Sigmoid colon (tissue), 6 donors: ENCODE measurements at regions not wholly inside any gene's neighbourhood (a gene's known extent, or its start where the extent isn't known, plus 50 kb on each side); places are given as distances from the start of the nearest gene placed in this dataset.
"Not testable (repeated sequence)": the region's sequence is repeated elsewhere in the genome, so short reads cannot be mapped to it uniquely, and the experiment has no call there.

ENCODE experiments used
- DNase-seq: peaks from one replicate; pipeline ENCODE4 v3.0.0-alpha.2; 2019
- H3K27ac ChIP-seq, 4 donors: fragments of 200-600 bp; sonication (generic); one replicate each; pipeline ENCODE4 v1.5.1; 2016 to 2019; ENCODE audit warnings: mild to moderate bottlenecking in 1 of 4
- H3K27me3 ChIP-seq, 3 donors: fragments of 200-600 bp; sonication (generic); one replicate each; pipeline ENCODE4 v1.5.1; 2019; ENCODE audit warnings: mild to moderate bottlenecking in 1 of 3
- H3K36me3 ChIP-seq, 4 donors: fragments of 200-600 bp; sonication (generic); one replicate each; pipeline ENCODE4 v1.5.1; 2016 to 2019
- H3K4me1 ChIP-seq, 4 donors: fragments of 200-600 bp; sonication (generic); one replicate each; pipeline ENCODE4 v1.5.1; 2017 to 2019
- H3K4me3 ChIP-seq, 4 donors: fragments of 200-600 bp; sonication (generic); one replicate each; pipeline ENCODE4 v1.5.1; 2017 to 2019; ENCODE audit warnings: mild to moderate bottlenecking in 2 of 4, moderate library complexity in 1 of 4
- H3K9me3 ChIP-seq, 4 donors: fragments of 200-600 bp in 3 of 4; sonication (generic) in 3 of 4; one replicate each; pipeline versions ENCODE4 v1.5.1 to v1.6.1; 2013 to 2019
- CTCF ChIP-seq, 4 experiments: fragments of 450-650 bp in 3 of 4; fragments of 200-600 bp in 1 of 4; IDR thresholded peaks; one replicate each; pipeline ENCODE4 v1.5.1; 2016 to 2019; ENCODE audit warnings: antibody characterized with exemption in 4 of 4, mild to moderate bottlenecking in 3 of 4, moderate library complexity in 2 of 4
- EP300 ChIP-seq, 4 donors: sonication (generic); formaldehyde crosslinking; IDR thresholded peaks; one replicate each; pipeline ENCODE4 v1.6.1; 2017; ENCODE audit warnings: antibody characterized with exemption in 4 of 4
- POLR2A ChIP-seq, 2 donors: fragments of 450-650 bp; IDR thresholded peaks; one replicate each; pipeline ENCODE4 v1.6.1; 2016; ENCODE audit warnings: antibody characterized with exemption in 2 of 2, mild to moderate bottlenecking in 2 of 2, moderate library complexity in 2 of 2
- POLR2AphosphoS5 ChIP-seq, 4 donors: sonication (generic); formaldehyde crosslinking; IDR thresholded peaks; one replicate each; pipeline ENCODE4 v1.6.1; 2017; ENCODE audit warnings: antibody characterized with exemption in 4 of 4
- WGBS, 2 donors: extraction: QIAGEN DNeasy Blood & Tissue Kit; methylation state at CpG; one replicate each; pipeline ENCODE4 v1.1.7; 2013; 5-methylcytosine and 5-hydroxymethylcytosine counted together
- intact Hi-C: fragments of 100-400 bp; cut with DNase I; formaldehyde crosslinking; loops from one replicate; pipeline ENCODE4 v1.15.1; 2023
- donor health status: healthy with polysubstance abuse.
- donor health status: healthy.

DNA sequence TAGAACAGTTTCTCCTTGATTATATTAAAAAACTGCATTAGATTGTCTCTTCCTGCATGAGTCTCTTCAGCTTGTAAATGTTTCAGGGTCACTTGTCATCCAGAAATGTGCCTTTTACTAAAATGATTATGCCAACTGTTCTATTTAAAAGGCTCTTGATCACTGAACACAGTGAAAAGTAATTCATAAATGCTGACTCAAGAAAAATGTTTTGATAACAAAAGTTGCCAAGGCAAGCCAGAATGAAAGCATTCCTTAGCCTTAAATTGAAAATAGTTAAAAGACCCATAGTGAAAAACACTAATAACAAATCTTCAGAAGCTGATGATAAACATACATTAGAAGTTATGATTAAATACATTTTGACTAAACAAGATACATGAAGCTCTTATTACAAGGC, 356.0 kb upstream of the KIF2B start:
- no peak for DNase-seq
- intact Hi-C loops = no loop called here
- H3K27ac ChIP-seq = no peak overlapping the region
- H3K27me3 ChIP-seq = no peaks in the 10 kb centered on the region
- H3K36me3 ChIP-seq = no peaks in the 10 kb centered on the region
- H3K9me3 ChIP-seq = no peaks in the 10 kb centered on the region
- no peak overlapping the region for H3K4me3 ChIP-seq
- H3K4me1 ChIP-seq = no peaks in the 10 kb centered on the region
- TF ChIP-seq CTCF (IDR thresholded peaks at IDR 0.05) (no peak), EP300 (IDR thresholded peaks at IDR 0.05) (no peak), POLR2A (IDR thresholded peaks at IDR 0.05) (no peak)

GRCh38 chr17:53464396-53464795, 358.3 kb upstream of the KIF2B start:
- H3K9me3 ChIP-seq, H3K27me3 ChIP-seq, H3K27ac ChIP-seq, intact Hi-C loops, H3K4me3 ChIP-seq, DNase-seq, H3K36me3 ChIP-seq, H3K4me1 ChIP-seq: not testable (repeated sequence)
- WGBS, 2 donors = 89 to 91% methylated on average over 8 of the region's 8 CpGs

GRCh38 chr17:53463363-53463762, 359.4 kb upstream of the KIF2B start:
- no peak for DNase-seq
- intact Hi-C loops = no loop called here

DNA sequence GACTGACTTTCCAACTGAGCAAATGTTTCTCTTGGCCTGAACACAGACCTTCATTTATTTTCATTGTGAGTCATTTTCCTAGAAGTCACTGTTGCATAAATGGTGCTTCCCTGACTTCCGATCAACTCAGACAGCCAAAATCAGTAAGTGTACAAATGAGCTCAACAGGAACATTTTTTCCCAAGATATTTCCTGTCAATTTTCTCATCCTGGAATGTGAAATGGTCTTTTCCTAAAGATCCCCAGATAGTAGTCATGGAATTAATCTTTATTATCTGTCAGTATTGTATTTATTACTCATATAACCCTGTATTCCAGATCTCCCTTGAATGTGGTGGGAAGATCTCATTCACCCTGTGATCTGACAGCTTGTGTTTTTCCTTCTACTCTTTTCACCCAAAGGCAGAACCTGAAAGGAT, 360.3 kb upstream of the KIF2B start:
- H3K27me3 ChIP-seq = no peaks in the 10 kb centered on the region
- TF ChIP-seq CTCF (IDR thresholded peaks at IDR 0.05) (no peak), EP300 (IDR thresholded peaks at IDR 0.05) (no peak), POLR2AphosphoS5 (IDR thresholded peaks at IDR 0.05) (no peak), POLR2A (IDR thresholded peaks at IDR 0.05) (no peak)
- WGBS, 2 donors = 78 to 88% methylated on average over 1 of the region's 1 CpG
- intact Hi-C loops = no loop called here
- H3K4me3 ChIP-seq = no peak overlapping the region
- DNase-seq = no peak
- no peaks in the 10 kb centered on the region for H3K36me3 ChIP-seq
- H3K4me1 ChIP-seq = no peaks in the 10 kb centered on the region
- no peaks in the 10 kb centered on the region for H3K9me3 ChIP-seq
- no peak overlapping the region for H3K27ac ChIP-seq

More at GRCh38 chr17:53463363-53463762, 359.4 kb upstream of the KIF2B start:
- TF ChIP-seq CTCF (IDR thresholded peaks at IDR 0.05) (no peak), EP300 (IDR thresholded peaks at IDR 0.05) (no peak), POLR2AphosphoS5 (IDR thresholded peaks at IDR 0.05) (no peak), POLR2A (IDR thresholded peaks at IDR 0.05) (no peak)
- Histone ChIP-seq H3K9me3 (no peaks in the 10 kb centered on the region), H3K27ac (no peak overlapping the region), H3K27me3 (no peaks in the 10 kb centered on the region), H3K4me3 (no peak overlapping the region), H3K36me3 (no peaks in the 10 kb centered on the region), H3K4me1 (no peaks in the 10 kb centered on the region)
- WGBS, 2 donors = 86 to 88% methylated on average over 2 of the region's 2 CpGs

DNA sequence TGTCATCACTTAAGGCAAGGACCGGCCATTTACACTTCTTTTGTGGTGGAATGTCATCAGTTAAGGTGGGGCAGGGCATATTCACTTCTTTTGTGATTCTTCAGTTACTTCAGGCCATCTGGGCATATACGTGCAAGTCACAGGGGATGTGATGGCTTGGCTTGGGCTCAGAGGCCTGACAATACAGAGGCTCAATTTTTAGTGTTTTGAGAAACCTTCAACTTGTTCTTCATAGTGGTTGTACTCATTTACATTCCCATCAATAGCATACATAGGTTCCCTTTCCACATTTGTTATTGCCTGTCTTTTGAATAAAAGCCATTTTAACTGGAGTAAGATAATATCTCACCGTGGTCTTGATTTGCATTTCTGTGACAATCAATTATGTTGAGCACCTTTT, 366.8 kb upstream of the KIF2B start:
- H3K27ac ChIP-seq, H3K4me1 ChIP-seq, H3K36me3 ChIP-seq, H3K27me3 ChIP-seq, intact Hi-C loops, H3K4me3 ChIP-seq, DNase-seq, H3K9me3 ChIP-seq: not testable (repeated sequence)
- WGBS, 2 donors = 70 to 72% methylated on average over 2 of the region's 3 CpGs

GRCh38 chr17:53454337-53454736, 368.4 kb upstream of the KIF2B start:
- Histone ChIP-seq H3K4me3 (no peak overlapping the region), H3K27ac (no peak overlapping the region), H3K4me1 (no peaks in the 10 kb centered on the region), H3K9me3 (no peaks in the 10 kb centered on the region), H3K27me3 (no peaks in the 10 kb centered on the region), H3K36me3 (no peaks in the 10 kb centered on the region)
- no peak for DNase-seq
- TF ChIP-seq EP300 (IDR thresholded peaks at IDR 0.05) = no peak
- TF ChIP-seq POLR2AphosphoS5 (IDR thresholded peaks at IDR 0.05) = no peak
- no peak for TF ChIP-seq POLR2A (IDR thresholded peaks at IDR 0.05)
- TF ChIP-seq CTCF (IDR thresholded peaks at IDR 0.05) = no peak
- 24 to 40% methylated on average over 2 of the region's 2 CpGs for WGBS, 2 donors
- intact Hi-C loops = no loop called here
